ENCODE measurements at regions not wholly inside any gene's neighbourhood (a gene's known extent, or its start where the extent isn't known, plus 50 kb on each side); places are given as distances from the start of the nearest gene placed in this dataset.

- intact Hi-C loops (cut with DNase I), result no loop called here
- Histone ChIP-seq H3K27ac (no peak overlapping the region), H3K4me3 (no peak overlapping the region), H3K9me3 (no peaks in the 10 kb centered on the region), H3K27me3 (replicated peaks; ENCODE audit: insufficient read depth) (no peaks in the 10 kb centered on the region), H3K4me1 (replicated peaks) (no peaks in the 10 kb centered on the region), H3K36me3 (no peaks in the 10 kb centered on the region)
- no peak for DNase-seq (ENCODE audit: low spot score)
- WGBS, result 86% methylated on average over 7 of the region's 7 CpGs
- no peak for TF ChIP-seq POLR2AphosphoS5 (IDR thresholded peaks at IDR 0.05)
- TF ChIP-seq, protein P1, sequence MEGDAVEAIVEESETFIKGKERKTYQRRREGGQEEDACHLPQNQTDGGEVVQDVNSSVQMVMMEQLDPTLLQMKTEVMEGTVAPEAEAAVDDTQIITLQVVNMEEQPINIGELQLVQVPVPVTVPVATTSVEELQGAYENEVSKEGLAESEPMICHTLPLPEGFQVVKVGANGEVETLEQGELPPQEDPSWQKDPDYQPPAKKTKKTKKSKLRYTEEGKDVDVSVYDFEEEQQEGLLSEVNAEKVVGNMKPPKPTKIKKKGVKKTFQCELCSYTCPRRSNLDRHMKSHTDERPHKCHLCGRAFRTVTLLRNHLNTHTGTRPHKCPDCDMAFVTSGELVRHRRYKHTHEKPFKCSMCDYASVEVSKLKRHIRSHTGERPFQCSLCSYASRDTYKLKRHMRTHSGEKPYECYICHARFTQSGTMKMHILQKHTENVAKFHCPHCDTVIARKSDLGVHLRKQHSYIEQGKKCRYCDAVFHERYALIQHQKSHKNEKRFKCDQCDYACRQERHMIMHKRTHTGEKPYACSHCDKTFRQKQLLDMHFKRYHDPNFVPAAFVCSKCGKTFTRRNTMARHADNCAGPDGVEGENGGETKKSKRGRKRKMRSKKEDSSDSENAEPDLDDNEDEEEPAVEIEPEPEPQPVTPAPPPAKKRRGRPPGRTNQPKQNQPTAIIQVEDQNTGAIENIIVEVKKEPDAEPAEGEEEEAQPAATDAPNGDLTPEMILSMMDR (IDR thresholded peaks at IDR 0.05), result no peak
- TF ChIP-seq POLR2A (IDR thresholded peaks at IDR 0.05), result no peak
Observed at GRCh38 chr7:45980181-45980905, 59.3 kb upstream of the IGFBP3 start.

DNA sequence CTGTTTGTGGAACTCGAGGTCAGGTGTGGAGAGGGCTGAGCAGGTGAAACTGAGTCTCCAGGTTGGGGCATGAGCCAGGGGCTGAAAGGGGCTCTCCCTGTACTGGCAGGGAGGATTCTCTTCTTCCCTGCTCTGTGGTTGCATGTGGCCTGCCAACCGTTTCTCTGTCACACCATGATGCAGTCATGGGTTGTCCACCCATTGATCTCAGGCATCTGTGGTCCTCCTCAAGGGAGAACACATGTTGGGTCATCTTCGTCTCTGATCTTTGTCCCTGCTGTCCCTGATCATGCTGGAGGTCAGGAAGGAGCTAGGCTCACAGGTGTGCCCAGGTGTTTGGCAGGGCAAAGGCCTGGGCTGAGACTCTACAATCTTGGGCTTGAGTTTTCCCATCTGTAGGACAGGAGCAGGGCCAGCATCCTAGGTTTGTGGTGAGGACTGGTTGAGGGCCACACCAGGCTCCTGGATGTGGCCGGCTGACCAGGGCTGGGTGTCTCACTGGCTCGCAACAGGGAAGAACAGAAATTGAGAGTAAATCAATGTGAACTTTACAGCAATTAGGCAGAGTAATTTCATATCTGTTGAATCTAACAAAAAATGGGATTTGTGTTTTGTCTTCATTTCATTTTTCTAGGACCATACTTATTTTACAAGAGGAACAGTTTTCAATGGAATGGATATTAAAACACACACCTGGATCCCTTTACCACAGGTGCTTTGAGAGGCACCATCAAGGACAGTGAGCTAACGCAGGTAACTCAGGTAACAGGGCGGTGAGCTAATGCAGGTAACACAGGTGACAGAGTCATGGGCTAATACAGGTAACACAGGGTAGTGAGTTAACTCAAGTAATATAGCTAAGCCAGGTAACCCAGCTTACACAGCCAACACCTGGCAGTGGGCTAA, 58.5 kb upstream of the IGFBP3 start:
- intact Hi-C loops (cut with DNase I), result no loop called here
- no peak overlapping the region for H3K4me3 ChIP-seq
- DNase-seq (ENCODE audit: low spot score), result no peak
- TF ChIP-seq POLR2A (IDR thresholded peaks at IDR 0.05) (no peak), POLR2AphosphoS5 (IDR thresholded peaks at IDR 0.05) (no peak)
- TF ChIP-seq, protein P1 (IDR thresholded peaks at IDR 0.05), result no peak
- H3K36me3 ChIP-seq, result no peaks in the 10 kb centered on the region
- whole genome bisulfite sequencing, result 83% methylated on average over 7 of the region's 7 CpGs
- peak overlapping the region in 1 of 2 donors; percentile 23 for H3K27ac ChIP-seq
- no peaks in the 10 kb centered on the region for H3K9me3 ChIP-seq
- H3K27me3 ChIP-seq (replicated peaks; ENCODE audit: insufficient read depth), result no peaks in the 10 kb centered on the region
- no peaks in the 10 kb centered on the region for H3K4me1 ChIP-seq (replicated peaks)

DNA sequence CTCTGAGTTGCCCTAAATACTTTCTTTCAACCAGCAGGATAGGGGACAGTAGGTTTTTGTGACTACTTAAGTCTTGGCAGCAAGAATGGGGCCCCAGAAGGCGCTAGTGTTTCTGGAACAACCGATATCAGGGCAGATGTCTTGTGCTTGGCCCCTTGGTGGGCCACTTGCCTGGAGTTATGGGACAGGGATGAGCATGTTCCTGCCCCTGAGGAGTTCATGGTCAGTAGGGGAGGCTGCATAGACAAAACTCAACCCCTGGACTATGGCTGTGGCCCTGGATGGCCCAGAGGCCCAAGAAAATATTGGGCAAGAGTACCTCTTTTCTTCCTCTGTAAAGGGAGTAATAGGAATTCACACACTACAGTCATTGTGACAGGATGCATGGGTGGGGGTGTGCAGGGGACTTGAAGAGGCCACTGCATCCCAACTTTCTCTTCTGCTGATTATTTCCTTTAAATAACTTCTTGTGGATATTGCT, 57.7 kb upstream of the IGFBP3 start:
- no peak for TF ChIP-seq POLR2A (IDR thresholded peaks at IDR 0.05)
- no peak for TF ChIP-seq POLR2AphosphoS5 (IDR thresholded peaks at IDR 0.05)
- TF ChIP-seq, protein P1 (IDR thresholded peaks at IDR 0.05), result no peak
- H3K27me3 ChIP-seq (replicated peaks; ENCODE audit: insufficient read depth), result no peaks in the 10 kb centered on the region
- no peaks in the 10 kb centered on the region for H3K4me1 ChIP-seq (replicated peaks)
- no peak for DNase-seq (ENCODE audit: low spot score)
- H3K4me3 ChIP-seq, result no peak overlapping the region
- H3K27ac ChIP-seq, result peak overlapping the region in 1 of 2 donors; percentile 23
- H3K36me3 ChIP-seq, result no peaks in the 10 kb centered on the region
- WGBS, result 7% methylated on average over 2 of the region's 2 CpGs
- intact Hi-C loops (cut with DNase I), result no loop called here
- H3K9me3 ChIP-seq, result no peaks in the 10 kb centered on the region

DNA sequence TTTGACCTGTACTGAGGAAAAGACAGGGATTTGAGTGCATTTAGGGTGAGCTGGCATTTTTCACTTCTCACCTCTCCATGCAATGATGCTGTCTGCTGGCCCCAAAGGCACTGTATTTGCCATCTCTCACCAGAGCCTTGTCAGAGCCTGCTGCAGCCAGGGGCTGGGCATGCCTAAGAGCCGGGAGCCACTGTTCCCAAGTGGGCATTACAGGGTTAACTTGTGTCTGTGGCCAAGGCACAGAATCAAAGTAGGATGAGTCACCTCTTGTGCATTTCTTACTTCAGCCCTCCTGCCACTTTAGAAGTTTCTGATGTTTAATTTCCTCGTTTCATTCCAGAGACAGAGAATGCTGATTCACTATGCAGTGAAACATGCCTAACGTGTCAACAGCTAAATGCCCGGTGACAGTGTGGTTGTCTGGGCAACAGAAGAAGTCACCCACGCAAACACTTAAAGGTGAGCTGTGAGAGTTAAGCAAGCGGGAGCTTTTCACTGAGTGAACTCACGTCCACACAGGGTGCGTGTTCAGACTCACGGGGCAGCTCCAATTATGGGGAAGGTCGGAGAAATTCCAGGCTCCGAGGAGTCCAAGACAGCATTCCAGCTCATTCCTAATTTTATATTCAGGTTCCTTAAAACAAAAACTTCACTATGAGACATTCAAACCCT, 57.1 kb upstream of the IGFBP3 start:
- Histone ChIP-seq H3K27ac (peak overlapping the region in 1 of 2 donors; percentile 23), H3K36me3 (no peaks in the 10 kb centered on the region), H3K9me3 (no peaks in the 10 kb centered on the region), H3K4me3 (no peak overlapping the region), H3K27me3 (replicated peaks; ENCODE audit: insufficient read depth) (no peaks in the 10 kb centered on the region), H3K4me1 (replicated peaks) (no peaks in the 10 kb centered on the region)
- peak; percentile 24 for DNase-seq (ENCODE audit: low spot score)
- 6% methylated on average over 11 of the region's 11 CpGs for WGBS
- TF ChIP-seq POLR2A (IDR thresholded peaks at IDR 0.05) (no peak), POLR2AphosphoS5 (IDR thresholded peaks at IDR 0.05) (peak; percentile 67)
- TF ChIP-seq, protein P1 (IDR thresholded peaks at IDR 0.05), result no peak
- intact Hi-C loops (cut with DNase I), result no loop called here
